HG02610 (cell line): ENCODE measurements at regions not wholly inside any gene's neighbourhood (a gene's known extent, or its start where the extent isn't known, plus 50 kb on each side); places are given as distances from the start of the nearest gene placed in this dataset.
A peak's percentile ranks its signal among the peaks of the same experiment; 100 is the strongest.

Experiments used
- ATAC-seq: cut with Tn5 transposase; IDR thresholded peaks from one replicate; pipeline ENCODE4 v1.9.1; 2021; ENCODE audit warnings: mild to moderate bottlenecking, moderate library complexity; ENCODE audit not compliant: unreplicated experiment

DNA sequence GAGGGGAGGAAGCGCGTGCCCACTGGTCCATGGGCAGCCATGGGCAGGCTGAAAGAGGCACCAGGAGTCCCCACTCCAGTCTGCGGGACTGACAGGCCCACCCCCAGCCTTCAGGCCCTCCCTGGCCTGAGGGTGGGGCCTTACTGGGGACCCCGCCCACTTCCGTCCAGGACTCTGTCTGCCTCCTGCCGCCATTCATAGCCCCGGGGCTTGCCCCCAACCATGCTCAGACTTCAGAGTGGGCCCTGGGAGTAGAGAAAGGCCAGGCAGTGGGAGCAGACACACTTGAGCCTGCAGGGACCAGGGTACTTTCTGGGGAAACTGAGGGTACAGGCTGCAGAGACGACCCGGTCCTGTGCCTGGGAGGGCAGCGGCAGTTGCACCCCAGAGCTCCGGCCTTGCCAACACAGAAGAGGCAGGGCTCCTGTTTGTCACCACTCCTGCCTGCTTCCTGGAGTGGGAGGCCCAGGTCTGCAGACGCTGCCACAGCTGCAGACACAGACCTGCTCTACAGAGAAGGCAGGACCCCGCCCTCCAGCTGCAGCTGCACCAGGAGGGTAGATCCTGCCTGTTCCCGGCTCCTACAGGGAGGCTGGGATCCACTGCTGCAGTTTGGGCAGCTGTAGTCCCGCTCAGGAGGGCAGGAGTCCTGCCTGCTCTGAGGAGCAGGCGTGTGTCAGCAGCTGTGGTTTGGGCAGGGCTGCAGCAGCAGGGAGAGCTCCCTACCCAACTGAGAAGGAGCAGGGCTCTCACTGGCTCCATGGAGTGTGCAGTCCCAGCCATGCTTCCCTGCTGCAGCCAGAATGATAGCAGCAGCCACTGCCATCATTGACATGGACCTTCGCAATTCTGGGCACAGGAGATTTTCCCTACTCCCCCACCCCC, 387.9 kb upstream of the ANO3 start:
- ATAC-seq: no peak

DNA sequence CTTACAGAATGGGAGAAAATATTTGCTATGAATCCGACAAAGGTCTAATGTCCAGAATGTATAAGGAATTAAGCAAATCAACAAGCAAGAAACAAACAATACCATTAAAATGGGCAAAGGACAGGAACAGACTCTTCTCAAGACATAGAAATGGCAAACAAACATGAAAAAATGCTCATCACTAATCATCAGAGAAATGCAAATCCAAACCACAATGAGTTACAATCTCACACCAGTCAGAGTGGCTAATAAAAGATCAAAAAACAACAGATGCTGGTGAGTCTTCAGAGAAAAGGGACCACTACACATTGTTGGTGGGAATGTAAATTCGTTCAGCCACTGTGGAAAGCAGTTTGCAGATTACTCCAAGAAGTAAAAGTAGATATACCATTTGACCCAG, 382.0 kb upstream of the ANO3 start:
- ATAC-seq: no peak

DNA sequence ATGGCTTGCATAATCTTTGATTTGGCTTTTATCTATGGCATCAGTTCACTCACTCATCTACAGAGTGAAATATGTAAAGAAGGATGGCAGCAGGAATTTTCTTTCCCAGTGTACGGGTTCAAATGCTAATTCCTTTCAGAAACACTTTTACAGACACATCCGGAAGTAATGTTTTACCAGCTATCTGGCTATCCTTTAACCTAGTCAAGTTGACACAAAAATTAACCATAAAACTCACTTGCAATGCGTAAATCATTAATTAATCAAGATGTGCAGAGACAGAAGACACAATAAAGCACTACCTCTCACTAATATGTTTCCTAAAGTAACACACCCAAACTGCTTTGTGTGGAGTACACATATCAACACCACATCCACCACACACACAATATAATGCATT, 378.9 kb upstream of the ANO3 start:
- ATAC-seq: no peak

DNA sequence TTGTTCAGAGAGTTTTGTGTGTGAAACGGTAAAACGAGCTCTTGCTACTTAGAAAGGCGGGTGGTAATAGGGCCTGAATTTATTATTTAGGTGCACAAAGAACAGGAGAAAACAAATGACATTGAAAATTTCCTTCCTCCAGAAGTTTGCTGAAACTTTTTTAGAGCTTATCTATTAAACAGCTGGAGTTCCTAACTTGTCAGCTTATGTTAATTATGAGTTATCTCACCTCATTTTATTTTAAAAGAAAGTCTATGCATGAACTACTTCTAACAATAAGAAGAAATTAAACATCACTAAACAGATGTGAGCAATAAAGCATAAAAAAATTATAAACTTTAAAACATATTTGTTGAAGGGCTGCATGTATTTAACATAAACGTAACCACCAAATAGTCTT, 373.9 kb upstream of the ANO3 start:
- no peak for ATAC-seq

DNA sequence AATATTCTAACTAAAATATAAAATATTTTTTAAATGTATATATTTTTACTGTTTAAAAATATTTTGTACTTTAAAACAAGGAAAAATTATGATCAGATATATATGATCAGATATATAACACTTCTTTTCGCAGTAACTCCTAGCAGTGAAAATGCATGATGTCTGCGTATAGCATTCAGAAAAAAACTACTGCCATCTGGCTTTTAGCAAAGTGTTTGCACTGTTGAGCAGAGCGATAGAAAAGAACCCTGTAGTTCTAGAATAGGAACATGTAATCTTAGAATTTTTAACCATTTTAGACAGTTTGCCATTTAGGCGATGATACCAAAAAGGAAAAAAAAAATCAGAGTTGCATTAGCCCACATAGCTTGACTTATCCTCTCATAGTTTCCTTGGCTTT, 370.4 kb upstream of the ANO3 start:
- no peak for ATAC-seq

DNA sequence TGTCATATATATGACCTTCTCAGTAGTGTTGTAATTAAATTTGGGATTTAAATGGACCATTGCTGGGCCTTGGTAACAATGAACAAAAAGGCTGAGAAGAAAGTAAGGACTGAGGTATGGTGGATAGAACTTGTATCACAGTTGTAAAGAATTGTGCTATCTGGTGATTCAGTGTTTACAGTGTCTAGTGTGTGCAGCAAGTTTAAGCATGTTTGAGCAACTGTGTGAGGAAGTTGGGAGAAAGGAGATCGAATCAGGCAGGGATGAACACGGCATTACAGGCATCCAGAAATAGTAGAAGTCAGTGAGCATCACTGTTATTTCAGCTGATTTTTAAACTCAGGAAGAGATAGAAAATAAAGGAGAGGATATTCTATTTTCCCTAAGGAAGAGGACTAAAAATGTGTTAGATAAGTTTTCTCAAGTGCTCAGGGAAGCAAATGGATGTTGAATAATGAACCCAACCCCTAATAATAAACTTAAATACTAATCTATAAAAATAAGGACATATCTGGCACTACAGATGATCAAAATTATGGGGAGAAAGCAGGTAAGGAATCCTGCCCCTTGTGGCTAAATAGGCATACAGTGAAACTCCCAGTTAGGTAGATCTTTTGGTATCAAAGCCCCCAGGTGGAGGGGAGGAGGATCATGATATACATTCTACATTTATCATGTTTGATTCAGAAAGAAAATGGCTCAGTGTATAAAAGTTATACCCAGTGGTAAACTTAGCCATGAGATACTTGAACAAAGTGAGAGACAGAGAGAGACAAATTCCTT, 361.0 kb upstream of the ANO3 start:
- no peak for ATAC-seq

DNA sequence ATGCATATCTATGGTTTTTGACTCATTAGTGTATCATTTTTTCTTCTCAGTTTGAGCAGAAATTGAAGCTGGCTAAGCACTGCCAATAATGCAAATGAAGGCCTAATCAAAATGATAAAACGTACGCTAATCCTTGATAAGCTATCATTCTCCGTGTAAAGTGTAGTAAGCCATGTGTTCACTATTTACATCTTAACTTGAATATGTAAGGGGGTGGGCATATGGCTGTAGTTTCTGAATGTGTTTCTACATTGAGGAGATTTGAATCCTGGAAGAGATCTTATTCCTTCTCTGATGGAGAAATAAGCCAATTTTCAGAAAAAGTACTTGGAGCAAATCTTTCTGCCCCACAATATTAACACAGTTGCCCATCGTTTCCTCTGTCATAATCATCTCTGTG, 351.8 kb upstream of the ANO3 start:
- no peak for ATAC-seq

DNA sequence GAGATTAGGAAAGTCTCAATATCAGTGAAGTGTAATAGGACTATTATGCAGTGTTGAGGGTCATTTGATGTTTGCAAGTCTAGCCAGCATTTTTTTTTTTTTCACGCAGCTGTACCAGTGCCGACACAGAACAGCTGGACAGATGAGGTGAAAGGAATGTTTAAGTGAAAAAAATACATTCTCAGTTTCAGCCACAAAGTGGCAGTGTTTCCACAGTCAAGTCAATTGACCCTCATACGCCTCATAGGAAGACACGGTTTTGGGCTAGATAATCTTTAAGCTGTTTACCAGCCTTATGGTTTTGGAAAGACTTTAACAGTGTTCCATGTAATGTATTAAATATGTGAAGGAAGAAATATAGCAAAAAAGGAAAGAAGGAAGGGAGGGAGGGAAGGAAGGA, 349.9 kb upstream of the ANO3 start:
- ATAC-seq: peak; percentile 86

DNA sequence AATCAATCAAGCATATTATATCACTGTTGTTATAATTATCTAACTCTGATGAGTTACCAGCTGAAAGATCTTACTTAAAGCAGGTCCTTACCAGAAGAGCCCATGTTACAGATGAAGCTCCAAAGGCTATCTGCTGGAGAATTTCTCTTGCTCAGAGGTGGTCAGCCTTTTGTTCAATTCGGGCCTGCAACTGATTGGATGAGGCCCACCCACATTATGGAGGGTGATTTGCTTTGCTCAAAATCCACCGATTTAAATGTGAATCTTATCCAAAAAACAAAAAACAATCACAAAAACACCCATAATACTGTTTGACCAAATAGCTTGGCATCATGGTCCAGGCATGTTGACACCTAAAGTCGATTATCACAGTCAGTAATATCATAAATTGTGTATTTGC, 348.6 kb upstream of the ANO3 start:
- no peak for ATAC-seq

DNA sequence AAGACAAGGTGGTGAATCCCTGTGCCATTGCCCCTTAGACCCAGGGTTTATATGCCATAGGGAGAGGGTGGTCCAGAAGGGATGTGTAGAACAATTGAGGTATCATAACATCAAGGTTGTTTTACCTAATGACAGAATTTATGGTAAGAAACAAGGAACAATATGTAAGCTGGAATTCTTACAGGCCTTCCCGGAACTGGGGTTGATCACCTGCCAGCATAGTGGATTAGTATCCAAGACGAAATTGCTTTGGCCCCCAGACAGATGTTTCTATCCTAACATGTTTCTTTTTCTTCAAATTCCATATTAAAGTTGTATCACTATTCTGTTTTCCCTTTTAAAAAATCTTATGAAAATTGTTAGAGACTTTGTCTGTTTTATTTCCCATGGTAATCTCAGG, 343.8 kb upstream of the ANO3 start:
- no peak for ATAC-seq

DNA sequence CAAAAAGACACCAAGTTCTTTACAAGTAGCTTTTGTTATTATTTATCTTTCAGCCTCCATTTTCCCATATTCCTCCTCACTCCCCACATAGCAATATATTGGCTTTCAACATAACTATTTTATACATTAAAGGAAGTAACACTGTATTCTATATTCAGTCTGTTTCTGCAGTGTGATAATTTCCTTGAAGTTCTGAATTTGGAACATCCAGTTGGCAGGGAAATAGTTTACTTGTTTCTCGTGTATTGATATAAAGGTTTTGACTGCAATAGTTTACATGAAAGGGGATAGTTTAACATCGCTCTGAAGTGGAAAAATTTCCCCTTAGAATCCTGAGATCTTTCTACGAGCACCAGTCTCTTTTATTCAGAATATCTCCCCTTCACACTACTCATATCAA, 341.5 kb upstream of the ANO3 start:
- ATAC-seq: no peak

DNA sequence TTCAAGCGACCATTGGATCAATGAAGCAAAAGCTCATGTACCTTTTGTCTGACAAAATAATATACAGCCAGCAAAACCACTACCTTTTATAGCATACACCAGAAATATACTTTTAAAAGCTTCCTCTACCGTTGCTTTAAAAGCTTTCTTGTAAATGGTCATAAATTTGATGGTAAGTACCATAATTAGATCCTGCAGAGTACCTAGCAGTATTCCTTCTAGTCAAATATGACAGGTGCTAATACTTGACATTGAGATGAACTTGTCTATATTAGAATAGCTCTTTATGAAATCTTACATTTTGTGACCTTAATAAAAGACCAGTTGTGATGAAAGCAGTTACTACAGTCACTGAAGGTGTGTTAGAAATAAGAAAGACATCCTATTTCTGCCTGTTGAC, 340.5 kb upstream of the ANO3 start:
- ATAC-seq: no peak

DNA sequence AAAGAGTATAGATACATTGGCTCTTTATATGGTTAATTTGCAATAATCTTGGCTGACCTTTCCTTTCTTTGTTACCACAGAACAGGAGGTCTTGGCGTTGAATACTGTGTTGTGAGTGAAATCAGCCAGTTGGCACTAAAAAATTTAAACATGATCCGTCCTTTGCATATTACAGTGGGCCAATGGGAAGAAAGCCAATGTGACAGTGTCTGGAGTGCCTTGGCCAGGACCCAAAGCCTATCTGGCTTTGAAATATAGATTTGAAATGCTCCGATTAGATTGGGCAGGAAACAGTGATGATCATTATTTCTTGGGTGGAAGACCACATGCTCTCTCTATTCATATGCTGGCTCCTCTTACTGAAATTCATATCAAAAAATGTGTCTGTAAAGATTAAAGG, 339.6 kb upstream of the ANO3 start:
- no peak for ATAC-seq

DNA sequence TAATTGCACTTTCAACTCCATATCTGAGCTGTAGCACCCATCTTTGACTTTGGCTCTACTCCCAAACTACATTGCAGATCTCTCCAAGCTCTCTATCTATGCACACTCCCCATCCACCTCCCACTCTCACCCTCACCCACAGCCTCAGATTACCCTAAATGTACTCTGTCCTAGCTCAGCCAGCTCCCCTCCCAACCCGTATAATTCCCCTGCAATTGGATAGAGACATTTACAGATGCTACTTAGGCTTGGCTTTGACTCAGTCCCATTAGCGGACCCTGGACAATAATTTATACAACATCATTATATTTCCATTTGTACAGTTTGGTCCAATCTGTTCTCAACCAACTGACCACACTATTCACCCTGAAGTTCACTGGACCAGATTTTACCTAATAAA, 338.9 kb upstream of the ANO3 start:
- ATAC-seq: no peak

DNA sequence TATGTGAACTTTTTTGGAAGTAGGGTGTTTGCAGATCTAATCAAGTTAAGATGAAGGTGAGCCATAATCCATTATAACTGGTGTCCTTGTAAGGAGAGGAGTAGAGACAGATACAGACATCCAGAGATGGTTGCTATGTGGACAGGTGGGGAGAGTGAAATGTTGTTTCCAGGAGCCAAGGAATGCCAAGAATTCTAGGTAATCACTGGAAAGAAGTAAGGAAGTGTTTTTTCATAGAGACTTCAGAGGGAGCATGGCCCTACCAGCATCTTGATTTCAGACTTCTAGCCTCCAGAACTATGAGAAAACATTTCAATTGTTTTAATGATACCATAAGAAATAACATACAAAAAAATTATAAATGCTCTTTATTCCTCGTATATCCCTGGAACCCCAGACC, 320.5 kb upstream of the ANO3 start:
- ATAC-seq: no peak

DNA sequence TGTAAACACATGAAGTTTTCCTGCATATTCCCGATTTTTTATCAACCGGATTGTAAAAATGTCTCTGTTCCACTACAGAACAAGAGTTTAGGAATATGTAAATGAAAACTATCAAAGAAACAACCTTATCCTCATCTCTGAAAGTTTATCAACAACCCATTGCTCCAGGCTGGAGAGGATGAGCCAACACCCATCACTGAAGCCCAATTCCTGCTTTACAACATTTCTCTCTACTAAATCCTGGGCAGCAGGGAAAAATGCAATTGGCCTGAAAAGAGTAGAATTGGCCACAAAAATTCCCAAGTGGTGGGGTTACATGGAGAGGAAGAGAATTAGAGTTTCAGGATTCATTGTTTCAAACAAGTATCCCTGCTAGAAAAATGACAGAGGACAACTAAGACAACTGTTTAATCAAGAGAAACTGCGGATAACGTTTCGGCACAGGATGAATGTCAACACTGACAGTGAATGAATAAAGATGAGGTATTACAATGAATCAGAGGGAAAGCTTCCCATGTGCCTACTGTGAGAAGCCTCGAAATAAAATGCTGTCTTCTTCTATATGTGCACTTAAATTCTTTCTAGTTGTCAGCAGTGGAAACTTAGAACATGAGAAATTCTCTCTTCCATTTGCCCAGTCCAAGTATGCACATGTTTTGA, 317.3 kb upstream of the ANO3 start:
- ATAC-seq: no peak

DNA sequence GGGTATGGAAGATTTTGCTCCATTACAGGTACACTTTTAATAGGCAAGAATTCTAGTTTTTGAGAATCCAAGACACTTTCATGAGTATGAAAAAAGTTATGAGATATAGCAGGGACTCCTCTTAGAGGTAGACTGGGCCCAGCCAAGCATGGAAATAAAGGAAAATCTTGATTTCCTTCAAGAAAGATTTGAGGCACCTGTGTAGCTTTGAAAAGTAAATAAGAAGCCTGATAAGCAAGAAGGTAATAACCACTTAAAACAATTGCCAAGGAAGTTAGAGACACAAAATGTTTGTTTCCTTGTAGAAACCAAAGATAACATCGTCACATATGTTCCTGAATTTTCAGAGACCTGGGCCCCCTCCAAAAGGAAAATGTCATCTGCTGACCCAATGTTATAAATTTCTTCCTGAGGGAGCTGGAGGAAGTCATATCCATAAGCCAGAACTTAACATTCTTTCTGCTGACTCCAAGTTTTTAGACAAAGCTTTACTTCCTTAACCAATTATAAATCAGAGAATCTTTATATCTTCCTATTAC, 314.5 kb upstream of the ANO3 start:
- no peak for ATAC-seq

DNA sequence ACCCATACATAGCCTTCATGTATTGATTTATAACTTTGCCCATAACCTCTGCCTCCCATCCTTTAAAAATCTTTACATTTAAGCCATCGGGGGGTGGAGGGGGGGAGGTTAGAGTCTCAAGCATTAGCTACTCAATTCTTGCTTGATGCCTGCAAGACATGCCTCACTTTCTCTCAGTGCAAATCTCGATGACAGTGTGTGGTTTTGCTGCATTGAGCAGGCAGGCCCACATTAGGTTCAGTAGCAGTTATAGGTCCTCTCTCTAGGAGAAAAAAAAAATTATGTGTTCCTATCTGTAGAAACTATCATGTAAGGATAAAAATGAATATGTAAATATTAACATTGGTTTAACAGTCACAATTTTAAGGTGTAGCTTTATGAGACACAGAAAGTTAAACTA, 314.0 kb upstream of the ANO3 start:
- no peak for ATAC-seq

DNA sequence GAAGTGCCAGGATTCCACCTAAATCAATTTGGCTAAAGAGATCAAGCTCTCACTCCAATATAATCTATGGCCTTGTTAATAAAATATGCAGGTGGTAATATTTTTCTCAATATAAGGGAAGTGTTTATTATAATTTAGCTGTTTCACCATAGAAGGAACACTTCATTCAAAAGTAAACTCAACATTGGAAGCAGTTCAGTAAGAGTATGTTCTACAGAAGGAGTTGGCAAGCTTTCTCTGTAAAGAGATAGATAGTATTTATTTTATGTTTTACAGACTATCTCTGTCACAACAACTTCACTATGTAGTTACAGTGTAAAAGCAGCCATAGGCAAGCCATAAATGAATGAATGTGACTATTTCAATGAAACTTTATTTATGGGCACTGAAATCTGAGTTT, 313.6 kb upstream of the ANO3 start:
- no peak for ATAC-seq

DNA sequence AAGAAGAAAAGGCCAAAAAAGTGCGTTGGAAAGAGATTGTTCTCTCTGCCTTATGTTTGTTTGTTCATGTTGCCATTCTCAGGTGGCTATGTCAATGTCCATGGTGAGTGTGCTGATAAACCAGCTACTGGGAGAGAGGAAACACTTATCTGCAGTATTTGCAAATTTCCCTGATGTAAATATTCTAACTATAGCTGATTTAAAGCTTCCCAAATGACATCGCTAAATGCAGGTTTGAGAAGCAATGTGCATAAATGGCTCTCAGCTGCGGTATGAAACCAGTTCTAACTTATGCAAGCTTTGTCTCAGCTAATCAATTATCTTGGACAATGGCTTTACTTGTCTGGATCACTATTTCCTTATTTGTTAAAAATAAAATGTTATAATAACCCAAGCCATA, 312.5 kb upstream of the ANO3 start:
- ATAC-seq: no peak

DNA sequence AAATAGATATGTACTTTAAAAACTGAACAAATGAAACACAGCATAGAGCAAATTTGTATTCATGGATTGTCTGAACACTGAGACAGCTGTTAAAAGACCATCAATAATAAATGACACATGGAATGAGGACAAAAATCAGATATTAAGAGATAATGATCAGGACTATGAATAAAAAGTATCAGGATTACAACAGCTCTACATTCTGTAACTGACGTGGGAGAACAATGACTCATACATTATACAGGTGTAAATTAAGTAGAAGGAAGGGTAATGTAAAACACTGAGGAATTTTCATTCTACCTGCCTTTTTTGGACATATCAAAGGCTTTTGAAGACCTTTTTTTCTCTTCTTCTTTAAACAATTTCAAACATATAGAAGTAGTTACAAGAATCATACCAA, 310.9 kb upstream of the ANO3 start:
- ATAC-seq: no peak

DNA sequence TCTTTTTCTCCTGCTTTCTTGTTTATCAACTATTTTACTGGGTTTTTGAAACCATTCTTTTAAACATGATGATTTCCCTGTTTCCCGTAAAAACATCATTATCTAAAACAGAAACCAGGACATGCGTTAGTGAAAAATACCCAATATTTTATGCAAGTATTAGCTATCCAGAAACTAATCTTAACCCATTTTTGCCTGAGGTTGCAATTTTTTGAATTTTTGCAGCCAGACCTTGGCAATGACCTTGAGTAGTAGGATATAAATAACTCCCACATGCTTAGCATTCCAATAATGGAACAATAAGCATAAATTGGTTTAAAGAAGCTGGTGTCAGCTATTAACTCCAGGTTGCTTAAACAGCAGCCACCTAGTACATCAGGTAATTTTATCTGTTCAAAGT, 308.9 kb upstream of the ANO3 start:
- no peak for ATAC-seq
